ENCODE measurements at regions not wholly inside any gene's neighbourhood (a gene's known extent, or its start where the extent isn't known, plus 50 kb on each side); places are given as distances from the start of the nearest gene placed in this dataset.

DNA sequence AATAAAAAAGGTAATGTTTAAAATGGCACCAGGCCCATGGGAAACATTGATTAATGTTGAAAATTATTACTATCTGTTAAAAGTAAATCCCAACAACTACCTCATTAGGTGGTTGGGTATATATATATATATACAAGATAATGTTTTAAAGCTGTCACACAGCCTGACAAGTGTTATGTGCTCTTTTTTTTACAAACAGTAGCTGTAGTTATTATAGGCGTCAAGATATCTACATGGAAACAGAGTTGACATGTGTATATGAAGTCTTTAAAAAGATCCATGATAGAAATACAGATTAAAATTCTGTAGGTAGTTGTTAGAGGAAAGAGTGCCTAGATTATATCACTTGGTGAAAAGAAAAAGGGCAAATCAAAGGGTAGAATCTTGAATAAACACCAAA is 279.9 kb downstream of the SLITRK6 start:
- Histone ChIP-seq H3K4me1 (ENCODE audit: insufficient read depth, low read length) (no peaks in the 10 kb centered on the region), H3K36me3 (ENCODE audit: insufficient read depth, low read length) (no peaks in the 10 kb centered on the region), H2AFZ (ENCODE audit: low read depth, low read length) (no peak overlapping the region), H3K9ac (ENCODE audit: low read length) (no peak overlapping the region), H3K9me3 (ENCODE audit: insufficient read depth, low read depth, low read length) (no peaks in the 10 kb centered on the region), H3K79me2 (ENCODE audit: insufficient read depth, low read length) (no peaks in the 10 kb centered on the region), H3K4me2 (ENCODE audit: low read length) (no peak overlapping the region), H4K20me1 (ENCODE audit: insufficient read depth, low read length) (no peaks in the 10 kb centered on the region), H3K4me3 (ENCODE audit: insufficient read depth, low read depth, low read length) (no peak overlapping the region), H3K27ac (ENCODE audit: low read depth, low read length) (no peak overlapping the region), H3K27me3 (ENCODE audit: insufficient read depth, low read length) (no peaks in the 10 kb centered on the region)
- Mint-ChIP-seq H3K4me1 (ENCODE audit: low read depth, unreplicated experiment) (no peaks in the 10 kb centered on the region), H3K4me3 (ENCODE audit: unreplicated experiment) (no peak overlapping the region), H3K27me3 (ENCODE audit: low read depth, unreplicated experiment) (no peaks in the 10 kb centered on the region), H3K36me3 (ENCODE audit: low read depth, unreplicated experiment) (no peaks in the 10 kb centered on the region), H3K9me3 (ENCODE audit: unreplicated experiment) (no peaks in the 10 kb centered on the region), H3K27ac (ENCODE audit: unreplicated experiment) (no peak overlapping the region)
- FAIRE-seq (no peak), DNase-seq (ENCODE audit: low read depth) (no peak)
- TF ChIP-seq, protein P1, sequence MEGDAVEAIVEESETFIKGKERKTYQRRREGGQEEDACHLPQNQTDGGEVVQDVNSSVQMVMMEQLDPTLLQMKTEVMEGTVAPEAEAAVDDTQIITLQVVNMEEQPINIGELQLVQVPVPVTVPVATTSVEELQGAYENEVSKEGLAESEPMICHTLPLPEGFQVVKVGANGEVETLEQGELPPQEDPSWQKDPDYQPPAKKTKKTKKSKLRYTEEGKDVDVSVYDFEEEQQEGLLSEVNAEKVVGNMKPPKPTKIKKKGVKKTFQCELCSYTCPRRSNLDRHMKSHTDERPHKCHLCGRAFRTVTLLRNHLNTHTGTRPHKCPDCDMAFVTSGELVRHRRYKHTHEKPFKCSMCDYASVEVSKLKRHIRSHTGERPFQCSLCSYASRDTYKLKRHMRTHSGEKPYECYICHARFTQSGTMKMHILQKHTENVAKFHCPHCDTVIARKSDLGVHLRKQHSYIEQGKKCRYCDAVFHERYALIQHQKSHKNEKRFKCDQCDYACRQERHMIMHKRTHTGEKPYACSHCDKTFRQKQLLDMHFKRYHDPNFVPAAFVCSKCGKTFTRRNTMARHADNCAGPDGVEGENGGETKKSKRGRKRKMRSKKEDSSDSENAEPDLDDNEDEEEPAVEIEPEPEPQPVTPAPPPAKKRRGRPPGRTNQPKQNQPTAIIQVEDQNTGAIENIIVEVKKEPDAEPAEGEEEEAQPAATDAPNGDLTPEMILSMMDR (IDR thresholded peaks at IDR 0.05; ENCODE audit: insufficient read depth, low read depth, low read length) = no peak
- TF ChIP-seq EZH2 (IDR thresholded peaks at IDR 0.05; ENCODE audit: insufficient read depth, low read length) = no peak

DNA sequence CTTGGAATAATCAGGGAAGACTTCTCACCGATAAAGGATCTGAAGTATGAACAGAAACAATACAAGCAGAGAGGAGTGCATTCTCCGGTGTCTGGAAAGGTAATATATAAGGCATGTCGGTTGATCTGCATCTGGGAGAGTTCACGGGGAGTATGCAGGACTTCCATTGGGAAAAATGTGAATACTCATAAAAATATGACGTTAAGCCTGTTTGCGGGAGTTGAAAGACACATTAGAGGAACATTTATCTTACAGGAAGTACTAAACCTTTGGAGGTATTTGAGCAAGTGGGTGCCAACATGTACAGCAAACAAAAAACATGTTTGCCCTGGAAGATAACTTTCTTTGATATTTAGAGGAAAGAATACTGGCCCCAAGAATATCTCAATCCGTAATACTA is 286.8 kb downstream of the SLITRK6 start:
- H3K27ac ChIP-seq (ENCODE audit: low read depth, low read length) = no peak overlapping the region

DNA sequence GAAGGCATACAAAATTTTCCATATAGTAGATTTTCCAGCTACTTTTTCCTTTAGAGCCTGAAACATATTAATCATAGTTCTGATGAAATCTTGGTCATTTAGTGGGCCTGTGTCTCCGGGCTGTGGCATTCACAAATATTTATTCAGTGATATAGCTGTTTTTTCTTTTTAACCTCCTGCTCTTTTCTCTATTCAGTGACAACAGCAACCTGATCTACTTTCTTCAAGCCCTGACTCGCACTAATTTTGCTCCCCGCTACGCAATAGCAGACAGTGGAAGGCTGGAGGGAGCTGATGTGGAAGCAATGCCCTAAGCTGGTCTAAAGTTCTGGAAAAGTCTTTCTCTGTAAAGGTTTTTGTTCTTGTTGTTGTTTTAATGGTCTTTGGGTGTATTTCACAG is 289.7 kb downstream of the SLITRK6 start:
- H3K4me1 ChIP-seq (ENCODE audit: insufficient read depth, low read length) = peaks cover 5% of the 10 kb centered on the region
- no peaks in the 10 kb centered on the region for H3K9me3 ChIP-seq (ENCODE audit: insufficient read depth, low read depth, low read length)
- H2AFZ ChIP-seq (ENCODE audit: low read depth, low read length) = peak overlapping the region; percentile 19
- DNase-seq (ENCODE audit: low read depth) (peak; percentile 39), FAIRE-seq (no peak)
- Mint-ChIP-seq H3K27ac (ENCODE audit: unreplicated experiment) (no peak overlapping the region), H3K27me3 (ENCODE audit: low read depth, unreplicated experiment) (no peaks in the 10 kb centered on the region), H3K36me3 (ENCODE audit: low read depth, unreplicated experiment) (no peaks in the 10 kb centered on the region), H3K4me3 (ENCODE audit: unreplicated experiment) (no peak overlapping the region), H3K9me3 (ENCODE audit: unreplicated experiment) (no peaks in the 10 kb centered on the region), H3K4me1 (ENCODE audit: low read depth, unreplicated experiment) (peaks cover 4% of the 10 kb centered on the region)
- H3K4me2 ChIP-seq (ENCODE audit: low read length) = no peak overlapping the region
- H3K79me2 ChIP-seq (ENCODE audit: insufficient read depth, low read length) = no peaks in the 10 kb centered on the region
- H3K36me3 ChIP-seq (ENCODE audit: insufficient read depth, low read length) = no peaks in the 10 kb centered on the region
- no peaks in the 10 kb centered on the region for H3K27me3 ChIP-seq (ENCODE audit: insufficient read depth, low read length)
- TF ChIP-seq EZH2 (IDR thresholded peaks at IDR 0.05; ENCODE audit: insufficient read depth, low read length) = no peak
- TF ChIP-seq, protein P1 (IDR thresholded peaks at IDR 0.05; ENCODE audit: insufficient read depth, low read depth, low read length) = no peak
- no peak overlapping the region for H3K27ac ChIP-seq (ENCODE audit: low read depth, low read length)
- no peaks in the 10 kb centered on the region for H4K20me1 ChIP-seq (ENCODE audit: insufficient read depth, low read length)
- no peak overlapping the region for H3K4me3 ChIP-seq (ENCODE audit: insufficient read depth, low read depth, low read length)
- H3K9ac ChIP-seq (ENCODE audit: low read length) = no peak overlapping the region

More for the DNA sequence above, 286.8 kb downstream of the SLITRK6 start:
- H3K4me2 ChIP-seq (ENCODE audit: low read length) = no peak overlapping the region
- no peak overlapping the region for H3K27ac Mint-ChIP-seq (ENCODE audit: unreplicated experiment)
- H3K27me3 Mint-ChIP-seq (ENCODE audit: low read depth, unreplicated experiment) = no peaks in the 10 kb centered on the region
- no peak overlapping the region for H3K4me3 Mint-ChIP-seq (ENCODE audit: unreplicated experiment)
- no peak for TF ChIP-seq EZH2 (IDR thresholded peaks at IDR 0.05; ENCODE audit: insufficient read depth, low read length)
- TF ChIP-seq, protein P1 (IDR thresholded peaks at IDR 0.05; ENCODE audit: insufficient read depth, low read depth, low read length) = no peak
- H2AFZ ChIP-seq (ENCODE audit: low read depth, low read length) = no peak overlapping the region
- no peaks in the 10 kb centered on the region for H3K36me3 ChIP-seq (ENCODE audit: insufficient read depth, low read length)
- H3K9me3 Mint-ChIP-seq (ENCODE audit: unreplicated experiment) = no peaks in the 10 kb centered on the region
- FAIRE-seq (no peak), DNase-seq (ENCODE audit: low read depth) (no peak)
- no peak overlapping the region for H3K4me3 ChIP-seq (ENCODE audit: insufficient read depth, low read depth, low read length)
- no peaks in the 10 kb centered on the region for H3K36me3 Mint-ChIP-seq (ENCODE audit: low read depth, unreplicated experiment)
- peaks cover 4% of the 10 kb centered on the region for H3K4me1 Mint-ChIP-seq (ENCODE audit: low read depth, unreplicated experiment)
- H3K9me3 ChIP-seq (ENCODE audit: insufficient read depth, low read depth, low read length) = no peaks in the 10 kb centered on the region
- no peak overlapping the region for H3K9ac ChIP-seq (ENCODE audit: low read length)
- no peaks in the 10 kb centered on the region for H3K27me3 ChIP-seq (ENCODE audit: insufficient read depth, low read length)
- H3K79me2 ChIP-seq (ENCODE audit: insufficient read depth, low read length) = no peaks in the 10 kb centered on the region
- H4K20me1 ChIP-seq (ENCODE audit: insufficient read depth, low read length) = no peaks in the 10 kb centered on the region
- H3K4me1 ChIP-seq (ENCODE audit: insufficient read depth, low read length) = peaks cover 5% of the 10 kb centered on the region

Measured in astrocyte (in vitro differentiated cells and primary cell).